ENCODE measurements at regions not wholly inside any gene's neighbourhood (a gene's known extent, or its start where the extent isn't known, plus 50 kb on each side); places are given as distances from the start of the nearest gene placed in this dataset.
"Not testable (repeated sequence)": the region's sequence is repeated elsewhere in the genome, so short reads cannot be mapped to it uniquely, and the experiment has no call there.

- DNase-seq (ENCODE audit: low spot score), result no peak
Observed at GRCh38 chr4:66929748-66930147, 615.6 kb downstream of the CENPC start.

DNA sequence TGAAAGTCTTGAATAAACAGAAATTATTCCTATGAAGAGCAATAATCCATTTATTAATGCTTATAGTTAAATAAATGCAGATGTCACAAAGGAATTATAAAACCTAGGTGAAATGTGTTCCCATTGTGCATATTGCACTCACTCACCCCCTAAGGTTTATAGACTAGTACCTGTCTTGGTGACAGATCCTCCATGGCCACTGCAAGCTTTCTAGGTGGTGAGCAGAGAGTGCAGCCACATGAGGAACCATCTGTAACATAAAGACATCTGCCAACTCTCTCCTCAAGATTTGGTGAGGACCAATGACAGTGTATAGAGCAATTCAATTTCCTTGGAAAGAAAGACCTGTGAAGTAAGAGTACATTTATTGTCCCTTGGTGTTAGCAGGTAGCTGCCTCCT, 616.4 kb downstream of the CENPC start:
- DNase-seq (ENCODE audit: low spot score), result not testable (repeated sequence)

DNA sequence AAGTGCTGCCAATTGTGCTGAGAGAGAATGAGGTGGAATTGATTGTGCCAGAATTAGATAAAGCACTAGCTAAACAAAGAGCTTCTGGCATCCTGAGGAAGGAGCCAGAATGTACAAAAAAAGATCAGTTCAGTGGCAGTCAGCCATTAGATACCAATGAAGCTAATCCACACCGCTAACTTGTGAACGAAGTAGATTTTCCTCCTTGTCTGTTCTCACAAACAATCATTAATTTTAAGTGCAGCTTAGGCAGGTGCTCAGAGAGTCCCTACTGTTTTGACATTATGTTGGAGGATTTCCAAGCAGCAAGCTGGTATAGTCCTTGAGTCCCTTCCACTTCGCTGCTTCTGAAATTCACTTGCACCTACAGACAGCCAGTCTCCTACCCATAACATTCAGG, 617.4 kb downstream of the CENPC start:
- no peak for DNase-seq (ENCODE audit: low spot score)

- DNase-seq (ENCODE audit: low spot score), result no peak
Observed at GRCh38 chr4:66926687-66927086, 618.6 kb downstream of the CENPC start.

DNA sequence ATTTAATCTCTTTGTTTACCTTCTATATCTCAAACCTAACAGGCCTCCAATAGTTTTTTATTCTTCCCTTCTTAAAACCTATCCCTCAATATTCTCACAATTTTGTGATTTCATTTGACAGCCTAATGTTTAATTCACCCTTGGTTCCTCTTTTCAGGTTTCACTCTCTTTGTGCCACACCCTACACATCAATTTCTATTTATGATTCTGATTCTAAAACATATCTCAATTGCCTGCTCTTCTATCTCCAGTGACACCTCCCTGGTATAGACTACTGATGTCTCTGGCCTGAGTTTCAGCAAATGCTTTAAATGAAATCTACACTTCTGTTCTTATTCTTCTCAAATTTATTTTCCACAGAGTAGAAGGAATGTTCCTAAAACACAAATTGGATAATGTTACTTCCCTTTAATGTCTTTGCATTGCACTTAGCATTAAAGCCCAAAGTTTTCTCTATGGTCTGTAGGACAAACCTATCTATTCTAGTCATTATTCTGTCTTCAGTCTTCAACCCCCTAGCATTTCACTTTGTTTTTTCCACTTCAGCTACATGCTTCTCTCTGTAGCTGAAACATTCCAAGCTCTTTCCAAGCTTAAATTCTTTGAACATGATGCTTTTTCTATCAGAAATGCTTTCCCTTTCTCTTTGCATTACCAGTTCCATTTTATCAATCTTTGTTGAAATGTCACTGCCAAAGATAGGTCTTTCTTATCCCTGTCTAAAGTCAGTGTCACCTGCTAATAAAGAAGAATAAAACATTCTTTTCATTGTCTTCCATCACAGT, 622.0 kb downstream of the CENPC start:
- no peak for DNase-seq (ENCODE audit: low spot score)

- DNase-seq (ENCODE audit: low spot score), result no peak
Observed at GRCh38 chr4:66921433-66921832, 623.9 kb downstream of the CENPC start.

DNA sequence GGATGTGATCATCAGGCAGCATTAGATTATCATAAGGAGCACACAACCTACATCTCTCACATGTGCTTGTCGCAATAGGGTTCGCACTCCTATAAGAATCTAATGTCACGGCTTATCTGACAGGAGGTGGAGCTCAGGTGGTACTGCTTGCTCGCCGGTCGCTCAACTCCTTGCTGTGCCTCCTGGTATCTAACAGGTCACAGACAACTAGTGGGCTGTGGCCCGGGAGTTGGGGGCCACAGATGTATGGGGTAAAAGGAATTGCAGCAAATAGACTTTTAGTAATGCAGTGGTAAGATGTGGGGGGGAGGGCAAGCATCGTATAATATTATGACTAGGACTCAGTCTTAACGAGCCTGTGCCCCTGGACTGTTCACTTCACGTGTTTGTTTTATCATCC, 624.8 kb downstream of the CENPC start:
- DNase-seq (ENCODE audit: low spot score), result no peak

DNA sequence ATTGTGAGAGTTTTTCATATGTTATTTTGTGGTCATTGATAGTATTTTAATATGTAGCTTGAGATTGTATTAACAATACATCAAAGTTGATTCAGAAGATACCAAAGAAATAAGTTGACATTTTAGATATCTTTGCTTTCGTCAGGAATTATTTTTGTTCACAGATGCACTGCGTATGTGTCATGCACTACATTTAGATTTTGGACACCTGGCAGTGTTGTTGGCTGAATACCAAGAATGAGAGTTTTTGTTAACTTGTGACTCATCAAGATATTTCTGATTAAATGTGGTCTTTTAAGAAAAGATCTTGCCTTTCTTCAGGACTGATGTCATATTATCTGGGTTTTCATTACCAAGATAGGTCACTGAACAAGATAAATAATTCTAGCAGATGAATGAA, 633.4 kb downstream of the CENPC start:
- no peak for DNase-seq (ENCODE audit: low spot score)

- DNase-seq (ENCODE audit: low spot score), result no peak
Observed at GRCh38 chr4:66906314-66906713, 639.0 kb downstream of the CENPC start.

DNA sequence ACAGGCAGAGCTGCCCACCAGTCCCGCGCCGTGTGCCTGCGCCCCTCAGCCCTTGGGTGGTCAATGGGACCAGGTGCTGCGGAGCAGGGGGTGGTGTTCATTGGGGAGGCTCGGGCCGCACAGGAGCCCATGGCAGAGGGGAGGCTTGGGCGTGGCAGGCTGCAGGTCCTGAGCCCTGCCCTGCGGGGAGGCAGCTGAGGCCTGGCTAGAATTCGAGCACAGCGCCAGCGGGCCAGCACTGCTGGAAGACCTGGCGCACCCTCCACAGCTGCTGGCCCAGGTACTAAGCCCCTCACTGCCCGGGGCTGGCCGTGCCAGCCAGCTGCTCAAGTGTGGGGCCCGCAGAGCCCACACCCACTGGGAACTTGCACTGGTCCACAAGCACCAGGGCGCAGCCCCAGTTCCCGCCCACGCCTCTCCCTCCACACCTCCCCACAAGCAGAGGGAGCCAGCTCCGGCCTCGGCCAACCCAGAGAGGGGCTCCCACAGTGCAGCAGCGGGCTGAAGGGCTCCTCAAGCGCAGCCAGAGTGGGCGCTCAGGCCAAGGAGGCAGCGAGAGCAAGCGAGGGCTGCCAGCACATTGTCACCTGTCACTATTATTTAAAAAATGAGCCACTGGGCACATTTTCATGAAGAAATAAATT, 645.8 kb downstream of the CENPC start:
- DNase-seq (ENCODE audit: low spot score), result no peak

GRCh38 chr4:66893807-66894206, 651.5 kb downstream of the CENPC start:
- DNase-seq (ENCODE audit: low spot score), result no peak

DNA sequence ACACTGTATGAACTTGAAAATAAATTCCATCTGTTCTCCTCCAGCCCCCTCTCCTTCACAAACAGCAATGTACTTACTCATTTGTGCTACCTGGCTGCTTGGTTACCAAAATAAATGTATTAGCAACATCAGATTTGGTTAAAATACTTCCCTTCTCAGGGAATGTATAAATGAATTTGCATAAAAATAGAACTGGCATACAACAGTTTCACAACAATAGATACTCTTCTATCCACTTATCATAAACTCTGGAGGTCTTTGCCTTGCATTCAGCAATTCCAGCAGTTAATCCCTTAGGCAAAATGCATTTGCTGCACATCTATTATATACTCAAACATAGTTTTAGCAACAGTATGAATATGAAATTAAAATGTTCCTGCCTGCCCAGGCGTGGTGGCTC, 658.2 kb downstream of the CENPC start:
- no peak for DNase-seq (ENCODE audit: low spot score)

- no peak for DNase-seq (ENCODE audit: low spot score)
Observed at GRCh38 chr4:66885501-66886165, 659.7 kb downstream of the CENPC start.

DNA sequence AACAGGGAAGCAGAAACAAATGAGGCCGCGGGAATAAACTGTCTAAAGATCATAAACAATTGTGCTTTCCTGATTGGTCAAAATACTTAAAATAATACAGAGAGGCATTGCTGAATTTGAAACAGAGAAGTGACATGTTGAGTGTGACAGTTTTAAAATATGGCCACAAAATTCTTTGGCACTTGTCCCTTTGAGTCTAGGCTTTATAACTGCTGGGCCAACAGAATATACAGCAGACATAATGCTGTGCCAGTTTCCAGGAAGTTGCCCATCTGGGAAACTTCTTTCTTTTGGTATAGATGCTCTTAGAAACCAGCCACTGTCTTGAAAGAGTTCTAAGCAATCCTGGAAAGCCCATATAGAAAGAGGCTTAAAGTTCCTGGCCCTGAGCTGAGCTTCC, 668.4 kb downstream of the CENPC start:
- DNase-seq (ENCODE audit: low spot score), result no peak

- no peak for DNase-seq (ENCODE audit: low spot score)
Observed at GRCh38 chr4:66872661-66873060, 672.6 kb downstream of the CENPC start.

DNA sequence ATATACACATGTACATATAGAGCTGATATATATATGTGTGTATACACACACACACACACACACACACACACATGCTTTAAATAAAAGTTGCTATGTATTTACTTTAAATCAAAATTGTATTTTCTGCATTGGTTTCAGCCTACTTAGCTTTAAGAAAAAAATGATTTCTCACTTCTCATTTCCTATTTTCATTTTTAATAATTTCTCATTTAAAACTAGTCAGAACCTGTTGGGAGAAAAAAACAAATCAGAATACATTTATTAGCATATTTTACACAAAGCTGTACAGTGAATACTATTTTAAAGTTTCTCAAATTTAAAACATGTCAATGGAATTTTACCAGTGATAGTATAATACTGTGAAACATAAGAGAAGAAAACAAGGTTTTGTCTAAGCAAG, 681.8 kb downstream of the CENPC start:
- DNase-seq (ENCODE audit: low spot score), result no peak

- no peak for DNase-seq (ENCODE audit: low spot score)
Observed at GRCh38 chr4:66855956-66856355, 689.3 kb downstream of the CENPC start.

GRCh38 chr4:66853845-66854244, 691.5 kb downstream of the CENPC start:
- DNase-seq (ENCODE audit: low spot score), result no peak

- DNase-seq (ENCODE audit: low spot score), result no peak
Observed at GRCh38 chr4:66852843-66853242, 692.5 kb downstream of the CENPC start.

- DNase-seq (ENCODE audit: low spot score), result no peak
Observed at GRCh38 chr4:66849596-66849995, 695.7 kb downstream of the CENPC start.

DNA sequence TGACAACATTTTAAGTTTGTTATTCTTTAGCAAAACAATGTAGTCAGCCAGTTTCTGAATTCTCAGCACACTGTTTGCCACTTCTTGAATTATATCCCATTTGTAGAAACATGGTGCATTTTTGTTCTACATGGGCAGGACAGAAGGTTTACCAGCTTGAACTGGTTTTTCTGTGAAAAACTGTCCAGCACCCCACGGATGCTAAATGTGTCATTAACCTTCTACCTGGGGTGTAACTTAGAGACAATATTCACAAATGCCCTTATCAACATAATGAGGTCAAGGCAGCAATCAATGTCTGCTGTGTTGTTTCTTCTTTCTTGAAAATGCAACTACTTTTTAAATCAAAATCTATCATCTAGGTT, 702.6 kb downstream of the CENPC start:
- no peak for DNase-seq (ENCODE audit: low spot score)

DNA sequence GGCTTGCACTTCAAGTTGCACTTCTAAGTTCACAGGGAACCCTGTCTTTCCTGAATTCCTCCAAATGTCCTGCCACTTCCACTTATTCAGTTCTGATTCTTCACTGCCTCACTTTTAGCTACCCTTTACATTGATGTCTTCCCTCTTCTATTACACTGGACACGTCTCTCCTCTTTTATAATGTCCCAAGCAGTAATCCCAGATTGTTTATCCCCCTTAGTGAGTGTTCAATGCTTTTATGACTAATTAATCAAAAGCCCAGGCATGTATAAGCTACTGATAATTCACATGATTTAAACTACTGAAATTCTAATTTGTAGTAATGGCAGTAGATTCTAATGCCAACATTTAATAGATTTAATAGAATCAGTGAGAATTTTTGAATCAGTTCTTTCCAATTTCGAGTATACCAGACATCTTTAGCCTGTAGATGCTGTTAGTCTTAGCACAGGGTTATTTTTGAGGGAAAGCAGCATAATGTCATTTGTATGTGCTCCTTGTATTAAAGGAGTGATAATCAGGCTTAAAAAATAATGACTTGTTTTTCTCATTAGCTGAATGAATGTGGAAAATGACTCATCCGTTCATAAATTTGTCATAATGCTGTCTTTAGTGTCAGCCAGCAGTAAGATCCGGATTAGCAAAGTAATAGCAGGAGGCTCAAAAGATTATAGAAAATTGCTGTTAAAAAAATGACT, 703.1 kb downstream of the CENPC start:
- DNase-seq (ENCODE audit: low spot score), result no peak

DNA sequence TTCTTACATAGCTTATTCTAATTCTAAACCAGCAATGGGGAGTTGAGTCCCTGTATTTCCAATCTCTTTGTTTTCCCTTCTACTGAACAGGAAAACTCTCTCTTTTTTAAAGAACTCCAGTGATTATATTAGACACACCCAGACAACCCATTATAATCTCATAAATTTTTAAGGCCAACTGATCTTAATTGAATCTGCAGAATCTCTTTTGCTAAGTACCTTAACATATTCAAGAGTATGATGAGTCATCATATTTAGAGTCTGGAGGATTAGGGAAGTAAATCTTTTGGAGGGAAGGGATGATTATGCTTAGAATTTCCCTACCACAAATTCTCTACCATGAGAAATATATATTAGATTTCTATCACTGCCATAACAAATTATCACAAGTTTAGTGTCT, 705.1 kb downstream of the CENPC start:
- DNase-seq (ENCODE audit: low spot score), result no peak
